ENCODE measurements at regions not wholly inside any gene's neighbourhood (a gene's known extent, or its start where the extent isn't known, plus 50 kb on each side); places are given as distances from the start of the nearest gene placed in this dataset.

- H3K9me3 Mint-ChIP-seq = no peaks in the 10 kb centered on the region
- H3K4me1 Mint-ChIP-seq = no peaks in the 10 kb centered on the region
- no peak for DNase-seq
- no peak overlapping the region for H3K4me3 Mint-ChIP-seq
- ChIA-PET CTCF (no interaction called here), POLR2A (no interaction called here)
- H3K27me3 Mint-ChIP-seq = no peaks in the 10 kb centered on the region
- H3K36me3 Mint-ChIP-seq (ENCODE audit: low read depth) = no peaks in the 10 kb centered on the region
- no peak overlapping the region for H3K27ac Mint-ChIP-seq
Measured at GRCh38 chr10:18735711-18736110, 76.5 kb downstream of the ARL5B start.

- POLR2A ChIA-PET = no interaction called here
- Mint-ChIP-seq H3K4me3 (no peak overlapping the region), H3K4me1 (no peaks in the 10 kb centered on the region), H3K27me3 (no peaks in the 10 kb centered on the region), H3K27ac (no peak overlapping the region), H3K9me3 (no peaks in the 10 kb centered on the region), H3K36me3 (ENCODE audit: low read depth) (no peaks in the 10 kb centered on the region)
- CTCF ChIA-PET = no interaction called here
- no peak for DNase-seq
Measured at GRCh38 chr10:18737236-18737635, 78.0 kb downstream of the ARL5B start.

GRCh38 chr10:18737841-18738240, 78.6 kb downstream of the ARL5B start:
- Mint-ChIP-seq H3K27ac (no peak overlapping the region), H3K27me3 (no peaks in the 10 kb centered on the region), H3K36me3 (ENCODE audit: low read depth) (no peaks in the 10 kb centered on the region), H3K4me3 (no peak overlapping the region), H3K4me1 (no peaks in the 10 kb centered on the region), H3K9me3 (no peaks in the 10 kb centered on the region)
- DNase-seq = no peak
- POLR2A ChIA-PET = no interaction called here
- CTCF ChIA-PET = no interaction called here

GRCh38 chr10:18738835-18739234, 79.6 kb downstream of the ARL5B start:
- Mint-ChIP-seq H3K27me3 (no peaks in the 10 kb centered on the region), H3K27ac (no peak overlapping the region), H3K9me3 (no peaks in the 10 kb centered on the region), H3K4me1 (no peaks in the 10 kb centered on the region), H3K4me3 (no peak overlapping the region), H3K36me3 (ENCODE audit: low read depth) (no peaks in the 10 kb centered on the region)
- ChIA-PET CTCF (no interaction called here), POLR2A (no interaction called here)
- no peak for DNase-seq

GRCh38 chr10:18743926-18744325, 84.7 kb downstream of the ARL5B start:
- H3K9me3 Mint-ChIP-seq = no peaks in the 10 kb centered on the region
- H3K4me3 Mint-ChIP-seq = no peak overlapping the region
- H3K27me3 Mint-ChIP-seq = no peaks in the 10 kb centered on the region
- ChIA-PET CTCF (no interaction called here), POLR2A (no interaction called here)
- no peaks in the 10 kb centered on the region for H3K36me3 Mint-ChIP-seq (ENCODE audit: low read depth)
- no peak for DNase-seq
- H3K4me1 Mint-ChIP-seq = no peaks in the 10 kb centered on the region
- H3K27ac Mint-ChIP-seq = no peak overlapping the region

- ChIA-PET POLR2A (no interaction called here), CTCF (no interaction called here)
- no peak overlapping the region for H3K27ac Mint-ChIP-seq
- H3K4me3 Mint-ChIP-seq = no peak overlapping the region
- H3K9me3 Mint-ChIP-seq = no peaks in the 10 kb centered on the region
- H3K4me1 Mint-ChIP-seq = no peaks in the 10 kb centered on the region
- H3K36me3 Mint-ChIP-seq (ENCODE audit: low read depth) = no peaks in the 10 kb centered on the region
- no peaks in the 10 kb centered on the region for H3K27me3 Mint-ChIP-seq
- DNase-seq = no peak
Measured at GRCh38 chr10:18753312-18753895, 94.2 kb downstream of the ARL5B start.

GRCh38 chr10:18759575-18759974, 100.3 kb downstream of the ARL5B start:
- no peak for DNase-seq

GRCh38 chr10:18760836-18761235, 101.6 kb downstream of the ARL5B start:
- Mint-ChIP-seq H3K27ac (no peak overlapping the region), H3K9me3 (no peaks in the 10 kb centered on the region), H3K4me3 (no peak overlapping the region), H3K36me3 (ENCODE audit: low read depth) (no peaks in the 10 kb centered on the region), H3K27me3 (no peaks in the 10 kb centered on the region), H3K4me1 (no peaks in the 10 kb centered on the region)
- no peak for DNase-seq
- POLR2A ChIA-PET = no interaction called here
- CTCF ChIA-PET = no interaction called here

More at GRCh38 chr10:18759575-18759974, 100.3 kb downstream of the ARL5B start:
- no peaks in the 10 kb centered on the region for H3K4me1 Mint-ChIP-seq
- H3K36me3 Mint-ChIP-seq (ENCODE audit: low read depth) = no peaks in the 10 kb centered on the region
- ChIA-PET POLR2A (no interaction called here), CTCF (no interaction called here)
- H3K4me3 Mint-ChIP-seq = no peak overlapping the region
- H3K27ac Mint-ChIP-seq = no peak overlapping the region
- H3K9me3 Mint-ChIP-seq = no peaks in the 10 kb centered on the region
- H3K27me3 Mint-ChIP-seq = no peaks in the 10 kb centered on the region

- POLR2A ChIA-PET = no interaction called here
Measured at GRCh38 chr10:18767981-18768380, 108.8 kb downstream of the ARL5B start.

GRCh38 chr10:18773180-18773579, 113.9 kb downstream of the ARL5B start:
- no peaks in the 10 kb centered on the region for H3K9me3 Mint-ChIP-seq
- H3K27ac Mint-ChIP-seq = no peak overlapping the region
- H3K27me3 Mint-ChIP-seq = no peaks in the 10 kb centered on the region
- CTCF ChIA-PET = no interaction called here
- no peaks in the 10 kb centered on the region for H3K36me3 Mint-ChIP-seq (ENCODE audit: low read depth)
- no peak for DNase-seq
- no peaks in the 10 kb centered on the region for H3K4me1 Mint-ChIP-seq
- POLR2A ChIA-PET = no interaction called here
- no peak overlapping the region for H3K4me3 Mint-ChIP-seq

More at GRCh38 chr10:18767981-18768380, 108.8 kb downstream of the ARL5B start:
- H3K36me3 Mint-ChIP-seq (ENCODE audit: low read depth) = no peaks in the 10 kb centered on the region
- CTCF ChIA-PET = no interaction called here
- no peaks in the 10 kb centered on the region for H3K9me3 Mint-ChIP-seq
- no peak for DNase-seq
- no peak overlapping the region for H3K4me3 Mint-ChIP-seq
- no peaks in the 10 kb centered on the region for H3K4me1 Mint-ChIP-seq
- H3K27me3 Mint-ChIP-seq = no peaks in the 10 kb centered on the region
- H3K27ac Mint-ChIP-seq = no peak overlapping the region

GRCh38 chr10:18777258-18777657, 118.0 kb downstream of the ARL5B start:
- Mint-ChIP-seq H3K27ac (no peak overlapping the region), H3K9me3 (no peaks in the 10 kb centered on the region), H3K4me1 (no peaks in the 10 kb centered on the region), H3K27me3 (no peaks in the 10 kb centered on the region), H3K36me3 (ENCODE audit: low read depth) (no peaks in the 10 kb centered on the region), H3K4me3 (no peak overlapping the region)
- CTCF ChIA-PET = no interaction called here
- no peak for DNase-seq
- POLR2A ChIA-PET = no interaction called here

- no peaks in the 10 kb centered on the region for H3K36me3 Mint-ChIP-seq (ENCODE audit: low read depth)
- ChIA-PET POLR2A (no interaction called here), CTCF (no interaction called here)
- H3K4me3 Mint-ChIP-seq = no peak overlapping the region
- H3K27me3 Mint-ChIP-seq = no peaks in the 10 kb centered on the region
- no peak for DNase-seq
- H3K27ac Mint-ChIP-seq = no peak overlapping the region
- no peaks in the 10 kb centered on the region for H3K9me3 Mint-ChIP-seq
- H3K4me1 Mint-ChIP-seq = no peaks in the 10 kb centered on the region
Measured at GRCh38 chr10:18786478-18786877, 127.2 kb downstream of the ARL5B start.

GRCh38 chr10:18793951-18794350, 134.7 kb downstream of the ARL5B start:
- Mint-ChIP-seq H3K4me3 (no peak overlapping the region), H3K27ac (no peak overlapping the region), H3K36me3 (ENCODE audit: low read depth) (no peaks in the 10 kb centered on the region), H3K4me1 (no peaks in the 10 kb centered on the region), H3K9me3 (peaks cover 12% of the 10 kb centered on the region), H3K27me3 (no peaks in the 10 kb centered on the region)
- ChIA-PET CTCF (no interaction called here), POLR2A (no interaction called here)
- DNase-seq = no peak

- Mint-ChIP-seq H3K9me3 (peaks cover 13% of the 10 kb centered on the region), H3K27me3 (no peaks in the 10 kb centered on the region), H3K27ac (no peak overlapping the region), H3K4me3 (no peak overlapping the region), H3K4me1 (no peaks in the 10 kb centered on the region), H3K36me3 (ENCODE audit: low read depth) (no peaks in the 10 kb centered on the region)
- ChIA-PET POLR2A (no interaction called here), CTCF (no interaction called here)
- no peak for DNase-seq
Measured at GRCh38 chr10:18795549-18795948, 136.3 kb downstream of the ARL5B start.

GRCh38 chr10:18797286-18797685, 138.1 kb downstream of the ARL5B start:
- ChIA-PET POLR2A (no interaction called here), CTCF (no interaction called here)
- Mint-ChIP-seq H3K27ac (no peak overlapping the region), H3K9me3 (peaks cover 13% of the 10 kb centered on the region), H3K4me3 (no peak overlapping the region), H3K27me3 (no peaks in the 10 kb centered on the region), H3K36me3 (ENCODE audit: low read depth) (no peaks in the 10 kb centered on the region), H3K4me1 (no peaks in the 10 kb centered on the region)
- no peak for DNase-seq
